Muscle of arm (tissue), 1 donor: ENCODE measurements at regions not wholly inside any gene's neighbourhood (a gene's known extent, or its start where the extent isn't known, plus 50 kb on each side); places are given as distances from the start of the nearest gene placed in this dataset.

Source experiments
- DNase-seq: peaks from one replicate; pipeline ENCODE4 v3.0.0-alpha.2; 2013

DNA sequence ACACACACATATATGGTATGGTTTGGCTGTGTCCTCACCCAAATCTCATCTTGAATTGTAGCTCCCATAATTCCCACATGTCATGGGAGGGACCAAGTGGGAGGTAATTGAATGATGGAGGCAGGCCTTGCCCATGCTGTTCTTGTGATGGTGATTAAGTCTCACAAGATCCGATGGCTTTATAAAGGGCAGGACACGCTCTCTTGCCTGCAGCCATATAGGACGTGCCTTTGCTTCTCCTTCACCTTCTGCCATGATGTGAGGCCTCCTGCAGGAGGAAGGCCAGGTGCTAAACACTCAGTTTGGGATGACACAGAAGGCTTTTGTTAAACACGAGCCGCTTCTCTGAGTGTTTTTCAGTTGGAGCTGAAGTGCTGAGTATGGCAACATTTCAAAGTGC, 205.3 kb upstream of the KLF6 start:
- no peak for DNase-seq

DNA sequence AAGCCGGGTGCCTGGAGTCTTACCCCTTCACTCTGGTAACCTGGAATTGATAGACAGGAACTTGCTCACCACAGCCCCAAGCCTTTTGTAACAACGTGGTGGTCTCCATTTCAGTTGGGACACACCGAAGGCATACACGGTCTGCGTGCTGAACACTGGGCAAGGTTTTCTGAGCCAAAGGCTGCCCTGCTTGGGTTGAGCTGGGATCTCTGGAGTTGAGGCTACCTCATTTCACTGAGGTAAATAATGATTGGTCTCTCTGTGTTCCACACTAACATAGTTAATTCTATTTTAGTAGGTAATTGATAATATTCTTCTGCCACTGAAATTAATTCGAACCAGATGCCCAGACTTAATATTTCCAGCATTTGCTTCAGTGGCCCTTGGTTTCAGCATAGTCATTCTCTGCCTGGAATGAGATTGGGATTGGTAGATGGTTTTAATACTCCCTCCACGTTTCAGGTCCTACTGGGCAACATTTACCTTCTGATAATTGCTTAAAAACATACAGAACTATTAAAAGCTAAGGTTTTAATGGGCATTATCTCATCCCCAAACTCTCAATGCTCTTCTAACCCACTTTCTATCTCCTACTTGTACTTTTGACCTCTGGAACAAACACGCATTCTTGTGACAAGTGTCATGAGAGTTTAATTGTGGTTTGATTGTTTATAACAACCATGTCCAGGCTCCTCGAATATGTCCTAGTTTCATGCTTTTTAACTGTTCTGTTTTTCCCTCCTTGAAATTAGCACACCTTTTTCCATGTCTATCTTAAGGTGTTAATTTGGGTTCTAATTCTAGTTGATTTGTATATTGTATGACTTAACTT, 202.3 kb upstream of the KLF6 start:
- DNase-seq = no peak

DNA sequence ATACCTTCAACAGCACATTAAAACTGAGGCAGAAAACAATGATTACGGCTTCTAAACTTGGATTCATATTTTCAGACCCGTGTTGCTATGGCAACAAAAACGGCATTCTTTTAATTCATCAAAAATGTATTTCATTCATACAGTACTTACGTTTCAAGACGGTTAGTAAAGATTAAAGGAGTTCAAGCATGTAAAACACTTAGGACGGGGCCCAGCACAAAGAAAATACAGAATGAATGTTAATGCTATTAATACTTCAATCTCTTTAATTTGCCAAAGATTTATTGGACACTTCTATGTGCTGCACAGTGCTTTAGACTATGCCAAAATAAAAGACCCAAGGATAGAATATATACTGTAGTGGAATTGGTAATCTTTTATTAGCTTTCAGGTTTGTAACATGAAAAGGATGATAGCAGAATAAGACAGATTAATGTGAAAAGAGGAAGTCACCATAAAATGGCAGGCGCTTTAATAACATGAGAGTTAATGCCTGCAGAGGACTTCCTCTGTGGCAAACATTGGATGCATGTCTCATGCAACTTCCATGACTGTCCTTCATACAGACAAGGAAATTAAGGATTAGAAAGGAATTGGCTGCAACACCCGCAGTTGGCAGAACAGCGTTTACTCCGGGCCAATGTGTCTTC, 201.6 kb upstream of the KLF6 start:
- no peak for DNase-seq

DNA sequence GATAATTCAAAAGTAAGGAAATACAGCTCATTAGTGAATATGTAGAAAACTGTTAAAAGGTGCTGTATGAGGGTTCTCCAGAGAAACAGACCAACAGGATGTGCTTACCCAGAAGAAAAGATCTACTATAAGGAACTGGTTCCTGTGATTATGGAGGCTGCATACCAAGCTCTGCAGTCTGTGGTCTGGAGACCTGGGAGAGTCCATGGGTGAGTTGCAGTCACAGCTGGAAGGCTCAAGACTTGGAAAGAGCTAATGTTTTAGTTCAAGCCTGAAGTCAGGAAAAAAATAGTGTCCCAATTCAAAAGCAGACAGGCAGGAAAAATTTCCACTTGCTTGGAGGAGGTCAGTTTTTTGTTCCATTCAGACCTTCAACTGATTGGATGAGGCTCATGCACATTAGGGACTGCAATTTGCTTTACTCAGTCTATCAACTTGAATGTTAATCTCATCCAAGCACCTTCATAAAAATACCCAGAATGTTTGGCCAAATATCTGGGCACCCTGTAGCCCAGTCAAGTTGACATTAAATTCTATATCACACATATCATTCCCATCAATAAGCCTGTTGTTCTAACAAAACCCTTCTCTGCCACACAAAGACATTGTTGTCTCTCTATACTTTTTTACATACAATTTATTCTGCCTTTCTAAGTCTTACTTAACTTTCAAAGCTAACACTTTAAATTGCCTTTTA, 197.9 kb upstream of the KLF6 start:
- no peak for DNase-seq

DNA sequence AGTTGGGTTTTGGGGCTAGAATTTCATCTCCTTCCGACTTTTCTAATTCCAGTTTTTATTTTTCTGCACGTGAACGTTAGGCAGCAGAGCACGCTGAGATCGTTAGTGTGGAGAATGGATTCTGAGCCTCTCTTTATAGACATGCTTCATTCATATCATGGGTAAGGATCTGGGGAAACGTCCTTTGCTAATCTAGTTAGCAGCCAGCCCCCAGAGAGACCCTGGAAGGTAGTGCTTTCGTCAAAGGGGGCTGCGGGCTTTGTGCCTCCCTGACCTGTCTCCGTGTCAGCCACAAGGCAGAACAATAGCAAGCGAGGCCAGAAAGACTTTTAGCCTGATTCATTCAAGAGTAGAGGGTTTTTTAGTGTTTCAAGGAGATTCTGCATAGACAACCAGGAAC, 196.3 kb upstream of the KLF6 start:
- DNase-seq = no peak

DNA sequence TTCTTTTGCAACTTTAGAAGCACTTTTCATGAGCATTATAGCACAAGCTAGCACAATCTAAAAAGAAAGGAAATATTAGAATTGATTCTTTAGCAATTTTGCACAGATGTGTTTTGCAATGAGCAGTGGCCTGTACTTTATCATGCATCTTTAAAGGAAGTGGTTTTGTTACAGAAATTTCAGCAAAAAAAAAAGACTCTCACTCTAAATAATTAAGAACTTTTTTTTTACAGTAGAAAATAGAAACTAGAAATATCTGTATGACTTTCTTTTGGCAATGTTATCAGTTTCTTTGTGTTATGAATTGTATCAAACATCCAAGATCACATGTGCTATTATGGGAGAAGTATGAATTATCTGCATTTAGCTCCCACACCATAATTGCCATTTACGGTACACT, 195.7 kb upstream of the KLF6 start:
- no peak for DNase-seq

DNA sequence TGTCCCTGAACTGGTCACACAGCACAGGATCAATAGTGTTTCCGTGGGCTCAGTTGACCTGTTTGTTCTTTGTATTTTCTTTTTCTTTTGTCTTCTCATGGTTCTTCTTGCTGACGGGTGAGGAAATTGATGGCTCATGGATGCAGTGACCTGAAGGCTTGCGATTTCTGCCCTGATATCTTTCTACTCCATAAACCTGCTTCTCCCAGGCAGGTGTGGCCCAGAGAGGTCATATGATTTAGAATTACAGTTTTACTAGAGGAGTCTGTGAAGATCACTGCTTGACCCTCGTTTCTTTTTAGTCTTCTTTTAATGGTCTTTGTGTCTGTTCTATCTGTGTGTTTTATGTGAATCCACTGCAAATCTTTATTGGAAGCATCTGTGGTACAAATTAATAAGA, 195.1 kb upstream of the KLF6 start:
- DNase-seq = no peak

DNA sequence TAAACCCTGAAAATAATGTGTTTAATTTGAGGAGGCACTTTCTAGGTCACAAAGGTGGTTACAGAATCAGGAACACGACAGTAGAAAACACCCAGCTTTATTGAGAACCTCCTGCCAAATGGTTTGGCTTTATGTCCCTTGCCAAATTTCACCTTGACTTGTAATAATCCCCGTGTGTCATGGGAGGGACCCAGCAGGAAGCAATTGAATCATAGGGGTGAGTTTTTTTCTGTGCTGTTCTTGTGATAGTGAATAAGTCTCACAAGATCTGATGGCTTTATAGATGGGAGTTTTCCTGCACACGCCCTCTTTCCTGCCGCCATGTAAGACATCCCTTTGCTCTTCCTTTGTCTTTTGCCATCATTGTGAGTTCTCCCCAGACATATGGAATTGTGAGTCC, 193.8 kb upstream of the KLF6 start:
- DNase-seq = no peak

DNA sequence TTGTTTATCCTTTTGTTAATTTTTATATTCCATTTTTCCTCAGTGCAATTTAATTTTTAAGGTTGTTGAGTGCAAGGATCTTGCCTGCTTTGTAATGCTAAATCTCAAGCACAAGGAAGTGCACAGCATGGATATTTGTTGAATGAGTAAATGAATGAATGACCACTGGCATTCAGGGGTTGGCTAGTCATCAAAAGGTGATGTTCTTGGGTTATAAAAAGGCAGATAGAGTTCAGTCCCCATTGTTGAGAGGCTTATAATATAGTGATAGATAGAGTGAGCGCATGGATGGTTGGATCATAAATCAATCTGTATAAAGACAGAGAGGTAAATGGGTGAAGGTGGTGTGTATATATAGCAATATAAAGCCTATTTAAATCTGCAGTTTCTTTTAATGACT, 193.2 kb upstream of the KLF6 start:
- no peak for DNase-seq

DNA sequence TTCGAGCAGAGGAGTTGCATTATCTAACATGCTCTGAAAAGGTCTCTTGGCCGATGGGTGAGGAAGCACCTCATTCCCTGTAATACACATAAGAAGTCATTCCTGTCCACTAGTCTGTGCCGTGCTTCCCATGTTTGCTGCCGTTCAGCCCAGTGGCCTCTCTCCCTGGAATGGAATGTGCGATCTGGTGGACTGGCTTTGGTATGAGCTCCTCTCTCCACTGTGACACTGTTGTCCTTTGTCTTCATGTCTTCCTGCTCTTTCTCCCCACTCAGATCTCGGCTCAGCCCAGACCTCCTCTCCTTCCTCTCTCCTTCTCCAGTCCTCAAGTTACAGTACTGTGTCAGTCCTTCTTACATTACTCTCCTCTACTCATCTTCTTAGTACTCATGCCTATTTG, 192.8 kb upstream of the KLF6 start:
- DNase-seq = no peak

DNA sequence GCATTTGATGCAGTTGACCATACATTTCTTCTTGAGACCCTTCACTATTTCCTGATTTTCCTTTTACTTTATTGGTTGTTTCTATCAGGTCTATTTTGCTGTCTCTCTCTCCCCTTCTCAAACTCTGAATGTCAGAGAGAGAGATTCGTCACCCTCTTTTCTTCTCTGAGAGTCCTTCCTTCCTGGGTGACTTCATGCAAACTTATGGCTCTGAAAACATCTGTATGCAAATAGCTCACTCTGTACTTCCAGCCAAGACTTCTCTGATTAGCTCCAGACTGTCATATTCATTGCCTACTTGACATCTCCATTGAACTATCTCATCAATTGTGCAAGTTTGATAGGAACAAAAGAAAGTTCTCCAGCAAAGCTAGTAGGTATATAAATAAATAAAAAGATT, 191.7 kb upstream of the KLF6 start:
- no peak for DNase-seq

DNA sequence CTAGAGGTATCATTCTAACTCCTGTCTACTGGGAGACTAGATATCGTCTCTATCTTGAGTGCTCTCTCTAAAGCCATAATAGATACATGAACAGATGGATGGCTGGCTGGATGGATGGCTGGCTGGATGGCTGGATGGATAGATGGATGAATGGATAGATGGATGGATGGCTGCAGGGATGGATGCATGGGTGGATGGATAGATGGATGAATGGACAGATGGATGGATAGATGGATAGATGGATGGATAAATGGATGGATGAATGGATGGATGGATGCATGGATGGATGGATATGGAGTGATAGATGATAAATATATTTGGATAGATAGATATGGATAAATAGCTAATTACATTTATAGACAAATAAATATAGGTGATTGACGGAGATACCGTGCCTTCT, 191.2 kb upstream of the KLF6 start:
- DNase-seq = no peak

DNA sequence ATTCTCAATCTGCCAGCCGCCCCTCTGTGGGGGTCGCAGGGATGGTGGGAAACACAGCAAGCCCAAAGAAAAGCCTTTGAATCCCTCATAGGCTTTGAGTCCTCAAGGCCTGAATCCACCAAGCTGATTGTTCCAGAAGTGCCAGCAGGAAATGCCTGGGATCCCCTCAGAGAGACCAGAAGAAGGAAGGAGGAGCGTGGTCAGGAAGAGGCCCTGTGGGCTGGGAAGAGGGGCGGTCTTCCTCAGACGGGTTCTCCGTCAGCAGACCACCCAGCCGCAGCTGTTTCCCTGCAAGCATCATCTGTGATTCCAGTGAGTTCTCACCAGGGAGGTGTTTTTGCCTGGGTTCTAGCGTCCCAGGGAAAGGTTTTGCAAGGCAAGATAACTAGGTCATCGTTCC, 190.0 kb upstream of the KLF6 start:
- no peak for DNase-seq

DNA sequence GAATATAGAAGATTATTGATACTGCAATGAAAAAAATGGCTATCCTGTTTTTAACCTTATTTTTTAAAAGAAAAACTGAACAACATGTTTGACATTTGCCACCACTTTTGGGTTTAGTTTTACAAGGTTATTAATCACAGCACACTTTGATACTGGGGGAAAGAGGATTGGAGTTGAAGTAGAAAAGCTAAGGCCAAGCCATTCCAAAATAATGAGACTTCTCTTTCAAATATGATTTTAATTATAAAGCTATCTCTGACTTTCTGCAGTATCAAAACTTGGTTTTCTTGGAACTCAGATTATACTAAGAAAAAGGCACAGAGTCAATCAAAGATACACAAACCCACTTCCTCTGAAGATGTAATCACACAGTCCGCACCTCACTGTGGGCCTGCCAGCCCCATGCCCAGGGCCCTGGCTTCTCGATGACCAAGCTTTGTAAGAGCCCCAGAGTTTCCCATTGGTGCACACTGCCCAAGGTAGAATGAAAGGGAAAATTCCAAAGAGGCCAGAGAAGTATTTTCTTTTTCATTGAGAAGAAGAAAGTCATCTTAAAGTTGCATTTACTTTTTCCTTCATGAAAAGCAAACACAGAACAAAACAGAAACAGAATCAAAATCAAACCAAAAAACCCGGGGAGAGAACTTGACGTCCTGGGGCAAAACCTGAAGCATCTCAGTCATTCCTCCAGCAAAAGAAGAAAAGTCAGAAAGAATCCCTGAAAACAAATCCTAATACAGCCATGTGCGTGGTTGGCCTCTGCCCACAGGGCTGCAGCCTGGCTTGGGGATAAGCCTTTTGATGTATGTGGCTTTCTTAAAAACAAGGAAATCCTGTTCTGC, 187.7 kb upstream of the KLF6 start:
- no peak for DNase-seq

DNA sequence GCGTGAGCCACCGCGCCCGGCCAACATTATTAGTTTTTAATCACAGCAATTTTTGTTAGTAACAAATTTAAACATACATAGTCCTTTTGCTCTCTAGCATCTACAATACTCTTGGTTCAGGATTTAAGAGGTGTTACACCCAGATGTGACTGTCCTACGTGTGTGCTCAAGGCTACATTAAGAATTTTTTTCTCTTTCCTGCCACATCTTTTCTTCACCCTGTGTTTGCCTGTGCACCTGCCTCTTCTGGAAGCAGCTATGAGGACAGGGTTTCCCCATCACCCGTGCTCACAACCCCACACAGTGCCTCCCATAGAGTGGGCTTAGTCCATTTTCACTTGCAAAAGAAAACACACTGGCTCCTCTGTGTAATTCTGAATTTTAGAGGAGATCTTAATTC, 186.7 kb upstream of the KLF6 start:
- DNase-seq = no peak

DNA sequence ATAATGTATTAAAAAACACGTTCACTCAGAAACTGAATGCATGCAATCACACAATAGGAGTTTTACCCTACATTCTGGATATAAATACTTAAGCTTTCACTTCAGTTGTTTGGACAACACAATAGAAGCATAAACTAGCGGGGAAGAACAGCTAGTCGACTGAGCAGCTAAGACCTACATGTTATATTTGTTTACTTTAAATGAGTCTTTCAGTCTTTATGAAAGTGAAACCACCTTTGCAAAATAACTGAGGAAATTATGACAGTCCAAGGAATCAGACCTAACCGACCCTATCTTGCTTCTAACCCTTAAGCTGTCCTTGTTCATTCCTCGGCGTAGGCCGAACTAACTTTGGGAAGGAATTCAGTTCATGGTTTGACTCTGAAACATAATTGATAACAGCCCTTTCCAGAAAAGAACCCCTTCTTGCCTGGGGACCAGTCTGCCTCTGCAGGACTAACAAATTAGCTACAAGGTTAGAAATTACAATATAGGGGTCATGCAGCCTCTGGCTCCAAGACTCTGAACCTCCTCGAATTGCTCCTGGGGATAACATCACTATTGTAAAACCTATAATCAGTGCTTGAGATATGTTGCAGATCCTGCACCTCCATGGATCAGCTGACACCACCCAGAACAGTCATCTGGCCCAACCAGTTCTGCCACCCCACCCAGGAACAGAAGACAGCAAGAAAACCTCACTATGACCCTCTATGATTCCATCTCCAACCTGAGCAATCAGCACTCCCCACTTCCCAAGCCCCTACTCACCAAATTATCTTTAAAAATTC, 185.1 kb upstream of the KLF6 start:
- DNase-seq = no peak

DNA sequence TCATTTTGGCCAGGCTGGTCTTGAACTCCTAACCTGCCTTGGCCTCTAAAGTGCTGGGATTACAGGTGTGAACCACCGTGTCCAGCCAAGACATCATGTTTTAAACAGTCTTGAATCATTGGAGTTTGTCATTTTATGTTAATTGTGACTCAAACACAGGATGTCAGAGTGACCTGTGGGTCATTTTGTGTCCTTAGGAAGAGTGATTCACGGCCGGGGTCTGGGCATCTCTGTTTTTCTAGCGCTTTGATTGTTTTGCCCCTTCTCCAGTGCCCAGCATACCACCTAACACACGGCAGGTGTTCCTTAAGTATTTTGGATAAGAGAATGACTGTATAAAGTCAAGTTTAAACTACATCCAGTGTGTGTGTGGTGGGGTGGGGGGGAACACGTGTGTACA, 183.7 kb upstream of the KLF6 start:
- DNase-seq = no peak

DNA sequence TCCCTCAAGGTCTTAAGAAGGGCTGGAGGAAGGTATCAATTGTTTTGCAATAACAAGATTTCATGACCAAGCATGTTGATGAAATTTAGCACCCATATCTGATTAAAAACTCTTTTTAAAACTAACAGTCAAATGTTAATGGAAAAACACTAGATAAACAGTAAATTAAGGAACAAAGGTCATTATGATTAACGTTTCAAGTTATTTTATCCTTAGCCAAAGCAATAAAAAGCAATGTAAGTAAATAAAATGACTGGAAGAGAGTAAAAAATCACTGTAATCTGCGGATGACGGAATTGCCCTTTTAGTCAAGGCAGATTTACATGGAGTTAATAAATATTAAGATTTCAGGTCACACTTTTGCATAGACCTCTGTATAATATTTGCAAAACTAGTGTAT, 179.5 kb upstream of the KLF6 start:
- no peak for DNase-seq

DNA sequence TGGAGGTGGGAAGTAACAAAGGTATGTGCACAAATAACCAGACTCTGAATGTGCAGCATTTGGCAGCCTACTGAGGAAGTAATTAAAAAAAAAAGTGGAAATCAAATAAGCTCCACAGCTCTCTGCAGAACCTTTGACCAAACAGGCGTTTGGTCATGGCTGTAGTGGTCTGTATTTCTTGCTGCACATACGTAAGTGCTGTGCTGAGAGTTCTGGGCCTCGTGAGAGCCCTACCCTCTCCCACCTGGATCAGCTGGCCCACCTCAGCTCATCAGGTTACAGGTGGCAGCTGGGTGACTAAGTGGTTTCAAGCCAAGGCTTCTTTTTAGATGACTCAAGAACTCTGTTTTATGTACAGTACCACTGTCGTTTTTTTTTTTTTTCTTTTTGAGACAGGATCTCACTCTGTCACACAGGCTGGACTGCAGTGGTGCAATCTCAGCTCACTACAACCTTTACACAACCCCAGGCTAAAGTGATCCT, 178.2 kb upstream of the KLF6 start:
- no peak for DNase-seq

DNA sequence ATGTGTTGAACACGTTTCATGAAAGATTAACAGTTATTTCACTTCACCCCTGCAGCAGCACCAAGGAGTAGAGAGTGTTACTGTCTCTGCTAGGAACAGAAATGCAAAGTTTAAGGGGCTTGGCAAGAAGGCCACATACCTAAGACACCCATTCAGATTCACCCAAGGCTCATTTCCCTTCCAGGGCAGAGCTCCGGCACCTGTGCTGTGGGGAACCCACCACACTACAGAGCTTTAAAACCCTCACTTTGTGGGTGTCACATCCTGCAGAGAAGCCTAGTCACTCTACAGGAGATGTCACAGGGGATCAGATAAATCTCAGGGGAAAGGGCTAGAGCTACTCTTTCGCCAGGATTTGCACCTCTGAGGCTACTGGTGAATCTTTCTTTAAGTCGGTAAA, 176.1 kb upstream of the KLF6 start:
- DNase-seq = no peak

DNA sequence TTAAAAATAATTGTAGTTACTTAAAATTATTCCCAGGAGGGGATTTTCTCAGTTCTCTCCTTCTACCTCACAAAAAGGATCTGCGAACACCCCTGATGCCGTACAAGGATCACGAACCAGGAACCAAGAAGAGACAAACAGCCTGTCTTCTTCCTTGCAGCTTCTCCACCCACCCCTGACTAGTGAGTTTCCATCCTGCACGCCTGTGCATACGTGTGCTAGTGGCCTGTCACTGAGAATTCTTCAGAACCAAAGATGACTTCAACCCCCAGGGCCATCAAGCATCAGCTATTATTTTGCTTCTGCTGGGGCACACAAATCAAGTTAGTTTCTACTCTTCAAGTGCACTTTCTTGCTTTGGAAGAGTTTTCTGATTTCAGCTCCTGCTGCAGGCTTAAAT, 175.5 kb upstream of the KLF6 start:
- DNase-seq = no peak
